Astrocyte of the spinal cord (primary cell): ENCODE measurements at regions not wholly inside any gene's neighbourhood (a gene's known extent, or its start where the extent isn't known, plus 50 kb on each side); places are given as distances from the start of the nearest gene placed in this dataset.
"Not testable (repeated sequence)": the region's sequence is repeated elsewhere in the genome, so short reads cannot be mapped to it uniquely, and the experiment has no call there.

Experiments
- DNase-seq: peaks from one replicate; pipeline ENCODE4 v3.0.0; 2011; ENCODE audit warnings: low read depth, low spot score
- H3K4me3 ChIP-seq: 2 replicates; pipeline ENCODE4 v1.5.1; 2011; ENCODE audit warnings: low read depth, mild to moderate bottlenecking, low read length, moderate library complexity
- in situ Hi-C: cut with HindIII; loops from 2 replicates; pipeline ENCODE4 v1.10.0; 2017; ENCODE audit warnings: low sequenced_read_pairs
- TF ChIP-seq, protein P1 (sequence below): IDR thresholded peaks from 2 replicates; pipeline ENCODE4 v1.5.1; 2012; ENCODE audit warnings: low read depth, mild to moderate bottlenecking, low read length, inconsistent platforms

DNA sequence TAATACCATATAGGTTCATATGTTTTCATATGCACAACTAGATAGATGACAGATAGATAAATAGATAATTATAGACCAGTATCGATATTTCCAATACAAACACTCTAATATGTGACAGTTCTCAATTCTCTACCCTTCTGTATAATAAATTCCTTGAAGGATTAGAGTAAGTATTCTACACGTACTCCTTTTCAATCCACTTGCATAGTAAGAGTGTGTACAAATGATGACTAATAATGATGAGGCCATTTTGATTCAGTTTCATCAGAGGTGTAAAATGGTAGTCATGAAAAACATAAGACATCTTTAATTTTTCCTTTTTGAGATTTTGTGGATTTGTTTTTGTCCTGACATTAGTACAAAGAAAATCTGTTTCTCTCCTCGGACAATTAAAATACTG lies 188.3 kb upstream of the WSB1 start:
- in situ Hi-C loops, result no loop called here
- H3K4me3 ChIP-seq, result no peak overlapping the region
- DNase-seq, result no peak
- TF ChIP-seq, protein P1, sequence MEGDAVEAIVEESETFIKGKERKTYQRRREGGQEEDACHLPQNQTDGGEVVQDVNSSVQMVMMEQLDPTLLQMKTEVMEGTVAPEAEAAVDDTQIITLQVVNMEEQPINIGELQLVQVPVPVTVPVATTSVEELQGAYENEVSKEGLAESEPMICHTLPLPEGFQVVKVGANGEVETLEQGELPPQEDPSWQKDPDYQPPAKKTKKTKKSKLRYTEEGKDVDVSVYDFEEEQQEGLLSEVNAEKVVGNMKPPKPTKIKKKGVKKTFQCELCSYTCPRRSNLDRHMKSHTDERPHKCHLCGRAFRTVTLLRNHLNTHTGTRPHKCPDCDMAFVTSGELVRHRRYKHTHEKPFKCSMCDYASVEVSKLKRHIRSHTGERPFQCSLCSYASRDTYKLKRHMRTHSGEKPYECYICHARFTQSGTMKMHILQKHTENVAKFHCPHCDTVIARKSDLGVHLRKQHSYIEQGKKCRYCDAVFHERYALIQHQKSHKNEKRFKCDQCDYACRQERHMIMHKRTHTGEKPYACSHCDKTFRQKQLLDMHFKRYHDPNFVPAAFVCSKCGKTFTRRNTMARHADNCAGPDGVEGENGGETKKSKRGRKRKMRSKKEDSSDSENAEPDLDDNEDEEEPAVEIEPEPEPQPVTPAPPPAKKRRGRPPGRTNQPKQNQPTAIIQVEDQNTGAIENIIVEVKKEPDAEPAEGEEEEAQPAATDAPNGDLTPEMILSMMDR, result no peak

DNA sequence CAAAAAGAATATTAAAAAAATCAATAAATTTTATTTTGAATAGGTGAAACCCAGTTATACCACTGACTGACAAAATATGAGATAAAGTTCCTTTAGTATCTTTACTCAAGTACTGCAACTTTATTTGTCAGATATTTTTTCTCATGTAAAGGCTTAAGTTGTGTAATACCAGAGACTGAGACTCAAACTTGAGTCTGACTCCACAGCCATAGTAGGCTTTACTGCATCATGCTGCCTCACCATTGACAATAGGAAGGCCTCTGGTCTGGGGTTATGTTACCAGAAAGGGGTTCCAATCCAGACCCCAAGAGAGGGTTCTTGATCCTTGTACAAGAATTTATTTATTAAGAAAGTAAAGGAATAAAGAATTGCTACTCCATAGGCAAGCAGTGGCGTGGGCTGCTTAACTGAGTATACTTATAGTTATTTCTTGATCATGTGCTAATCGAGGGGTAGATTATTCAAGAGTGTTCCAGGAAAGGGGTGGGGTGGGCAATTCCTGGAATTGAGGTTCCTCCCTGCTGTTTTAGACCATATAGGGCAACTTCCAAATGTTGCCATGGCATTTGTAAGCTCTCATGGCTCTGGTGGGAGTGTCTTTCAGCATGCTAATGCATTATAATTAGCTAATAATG lies 187.4 kb upstream of the WSB1 start:
- no peak overlapping the region for H3K4me3 ChIP-seq
- no peak for DNase-seq
- in situ Hi-C loops, result no loop called here
- TF ChIP-seq, protein P1, result no peak

DNA sequence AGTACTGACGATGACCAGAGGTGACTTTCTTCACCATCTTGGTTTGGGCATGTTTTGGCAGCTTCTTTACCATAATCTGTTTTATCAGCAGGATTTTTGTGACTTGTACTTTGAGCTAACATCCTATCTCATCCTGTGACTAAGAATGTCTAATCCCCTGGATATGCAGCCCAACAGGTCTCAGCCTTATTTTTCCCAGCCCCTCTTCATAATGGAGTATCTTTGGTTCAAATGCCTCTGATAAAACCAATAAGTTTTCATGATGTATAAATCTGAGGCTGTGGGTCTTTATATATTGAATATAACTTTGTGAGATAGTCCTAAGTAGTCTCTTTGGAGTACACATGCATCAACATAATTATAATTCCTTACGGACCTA lies 186.9 kb upstream of the WSB1 start:
- no peak overlapping the region for H3K4me3 ChIP-seq
- TF ChIP-seq, protein P1, result no peak
- in situ Hi-C loops, result no loop called here
- DNase-seq, result no peak

DNA sequence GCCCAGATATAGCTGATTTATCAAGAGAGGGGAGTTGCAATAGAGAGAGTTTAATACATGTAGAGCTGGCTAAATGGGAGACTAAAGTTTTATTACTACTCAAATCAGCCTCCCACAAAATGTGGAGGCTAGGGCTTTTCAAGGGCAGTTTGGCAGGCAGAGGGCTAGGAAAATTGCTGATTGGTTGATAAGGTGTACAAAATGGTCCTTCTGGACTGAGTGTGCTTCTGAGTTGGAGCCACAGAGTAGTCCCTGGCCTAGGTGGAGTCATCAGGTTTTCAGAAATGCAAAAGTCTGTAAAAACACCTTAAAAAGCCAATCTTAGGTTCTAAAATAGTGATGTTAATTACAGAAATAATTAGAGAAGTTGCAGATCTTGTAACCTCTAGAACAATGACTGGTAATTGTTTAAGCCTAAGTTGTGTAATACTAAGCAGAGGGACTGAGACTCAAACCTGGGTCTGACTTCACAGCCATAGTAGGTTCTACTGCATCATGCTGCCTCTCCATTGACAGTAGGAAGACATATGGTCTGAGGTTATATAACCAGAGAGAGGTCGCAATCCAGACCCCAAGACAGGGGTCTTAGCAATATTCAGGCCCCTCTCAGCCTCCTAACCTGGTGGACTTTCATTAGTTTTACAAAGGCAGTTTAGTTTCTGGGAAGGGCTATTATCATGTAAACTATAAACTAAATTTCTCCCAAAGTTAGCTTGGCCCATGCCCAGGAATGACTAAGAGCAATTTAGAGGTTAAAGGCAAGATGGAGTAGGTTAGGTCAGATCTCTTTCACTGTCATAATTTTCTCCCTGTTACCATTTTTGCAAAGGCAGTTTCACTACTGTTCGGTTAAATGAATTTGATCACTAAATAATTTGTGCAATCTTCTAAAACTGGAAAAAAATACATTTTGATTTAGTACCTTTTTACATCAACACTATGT lies 186.3 kb upstream of the WSB1 start:
- H3K4me3 ChIP-seq, DNase-seq, in situ Hi-C loops: not testable (repeated sequence)

DNA sequence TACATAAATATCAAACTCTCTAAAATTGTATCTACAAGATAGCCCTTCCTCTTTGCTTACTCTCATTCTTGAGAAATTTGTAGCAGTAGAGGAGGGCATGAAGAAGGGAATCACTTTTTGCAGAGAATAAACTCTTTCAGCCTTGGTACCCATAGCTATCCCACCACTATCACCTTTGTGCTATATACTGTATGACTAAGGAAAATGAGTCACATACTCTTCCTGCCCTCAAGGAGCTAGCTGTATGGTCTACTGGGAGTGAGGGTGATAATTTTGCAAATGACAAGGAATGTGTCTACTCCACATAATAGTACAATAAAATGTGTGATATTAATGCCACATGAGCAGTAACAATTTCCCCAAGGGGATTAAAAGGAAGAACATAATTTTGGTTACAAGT lies 184.6 kb upstream of the WSB1 start:
- no peak overlapping the region for H3K4me3 ChIP-seq
- TF ChIP-seq, protein P1, result no peak
- no peak for DNase-seq
- in situ Hi-C loops, result no loop called here

DNA sequence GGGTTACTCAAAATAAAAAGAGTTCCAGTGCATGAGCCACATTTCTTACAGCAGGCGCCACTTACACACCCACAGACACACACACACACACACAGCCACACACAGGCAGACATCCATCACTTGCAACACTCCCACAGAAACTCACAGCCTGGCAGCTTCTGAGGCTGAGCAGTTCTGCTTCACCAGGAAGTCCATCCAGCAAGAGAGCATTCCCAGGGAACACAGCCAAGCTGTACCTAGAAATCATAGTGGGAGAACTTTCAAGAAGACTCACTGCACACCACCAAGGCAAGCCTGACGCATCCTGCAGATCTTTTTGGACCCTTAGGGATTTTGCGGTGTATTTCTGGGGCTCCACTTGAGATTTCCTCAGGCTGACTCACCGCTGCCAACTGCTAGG lies 140.9 kb upstream of the WSB1 start:
- no peak for DNase-seq
- in situ Hi-C loops, result no loop called here
- TF ChIP-seq, protein P1, result no peak

DNA sequence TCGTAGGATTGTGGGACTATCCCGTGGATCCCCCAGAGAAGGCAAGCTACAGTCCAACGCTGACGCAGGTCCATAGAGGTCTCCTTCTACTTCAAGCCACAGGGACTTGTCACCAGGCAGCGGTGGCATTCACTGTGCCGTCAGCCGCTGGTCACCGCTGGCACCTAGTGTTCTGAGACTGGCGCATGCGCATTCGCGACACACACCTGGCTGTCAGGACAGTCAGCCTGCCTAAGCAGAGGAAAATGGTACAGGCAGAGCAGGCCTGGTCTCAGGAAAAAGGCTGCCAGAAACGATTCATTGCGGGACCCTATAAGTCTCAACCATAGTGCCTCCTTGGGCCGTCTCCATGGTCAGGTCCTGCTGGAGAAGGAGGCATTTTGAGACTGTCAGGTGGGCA lies 138.0 kb upstream of the WSB1 start:
- TF ChIP-seq, protein P1, result no peak
- H3K4me3 ChIP-seq, result no peak overlapping the region
- no peak for DNase-seq
- in situ Hi-C loops, result no loop called here

More for the DNA sequence above, 140.9 kb upstream of the WSB1 start:
- H3K4me3 ChIP-seq, result no peak overlapping the region
